ENCODE measurements at regions not wholly inside any gene's neighbourhood (a gene's known extent, or its start where the extent isn't known, plus 50 kb on each side); places are given as distances from the start of the nearest gene placed in this dataset.

- H4K20me1 ChIP-seq (ENCODE audit: low read depth), result no peaks in the 10 kb centered on the region
- Mint-ChIP-seq H3K36me3 (no peaks in the 10 kb centered on the region), H3K27me3 (ENCODE audit: insufficient read depth, low read depth) (peaks cover 3% of the 10 kb centered on the region), H3K4me3 (no peak overlapping the region), H3K27ac (no peak overlapping the region), H3K9me3 (peaks cover 4% of the 10 kb centered on the region), H3K4me1 (peaks cover 14% of the 10 kb centered on the region)
- peak overlapping the region; percentile 19 for H2AFZ ChIP-seq (replicated peaks)
- peak; percentile 32 for DNase-seq (ENCODE audit: low spot score)
- TF ChIP-seq CTCF (IDR thresholded peaks at IDR 0.05) (no peak), EZH2 (IDR thresholded peaks at IDR 0.05) (no peak), EZH2phosphoT487 (IDR thresholded peaks at IDR 0.05) (no peak)
- no peak overlapping the region for H3K4me3 ChIP-seq
- H3K27ac ChIP-seq, result peak overlapping the region; percentile 14
- H3K9ac ChIP-seq, result no peak overlapping the region
- H3K36me3 ChIP-seq, result no peaks in the 10 kb centered on the region
- peaks cover 14% of the 10 kb centered on the region for H3K4me1 ChIP-seq
- no peaks in the 10 kb centered on the region for H3K79me2 ChIP-seq (ENCODE audit: low read depth)
- peak overlapping the region; percentile 58 for H3K4me2 ChIP-seq
- no peaks in the 10 kb centered on the region for H3K27me3 ChIP-seq
- peaks cover 14% of the 10 kb centered on the region for H3F3A ChIP-seq (ENCODE audit: low read depth)
- no peaks in the 10 kb centered on the region for H3K9me3 ChIP-seq (ENCODE audit: low read depth)
These were observed 353.6 kb upstream of the SLCO3A1 start for GRCh38 chr15:91499774-91500383.

- Mint-ChIP-seq H3K27me3 (ENCODE audit: insufficient read depth, low read depth) (peaks cover 2% of the 10 kb centered on the region), H3K9me3 (peaks cover 3% of the 10 kb centered on the region), H3K27ac (no peak overlapping the region), H3K36me3 (no peaks in the 10 kb centered on the region), H3K4me3 (no peak overlapping the region), H3K4me1 (peaks cover 5% of the 10 kb centered on the region)
- Histone ChIP-seq H3K4me2 (no peak overlapping the region), H3F3A (ENCODE audit: low read depth) (no peaks in the 10 kb centered on the region), H2AFZ (replicated peaks) (no peak overlapping the region), H3K9me3 (ENCODE audit: low read depth) (no peaks in the 10 kb centered on the region), H4K20me1 (ENCODE audit: low read depth) (no peaks in the 10 kb centered on the region), H3K9ac (no peak overlapping the region), H3K4me1 (peaks cover 7% of the 10 kb centered on the region), H3K27ac (no peak overlapping the region), H3K27me3 (no peaks in the 10 kb centered on the region), H3K36me3 (no peaks in the 10 kb centered on the region), H3K79me2 (ENCODE audit: low read depth) (no peaks in the 10 kb centered on the region), H3K4me3 (no peak overlapping the region)
- DNase-seq (ENCODE audit: low spot score), result no peak
- TF ChIP-seq EZH2phosphoT487 (IDR thresholded peaks at IDR 0.05), result no peak
- no peak for TF ChIP-seq EZH2 (IDR thresholded peaks at IDR 0.05)
- no peak for TF ChIP-seq CTCF (IDR thresholded peaks at IDR 0.05)
These were observed 344.9 kb upstream of the SLCO3A1 start for GRCh38 chr15:91508633-91509032.

GRCh38 chr15:91514147-91514546 is 339.4 kb upstream of the SLCO3A1 start:
- H3K27me3 ChIP-seq, result no peaks in the 10 kb centered on the region
- no peaks in the 10 kb centered on the region for H3K36me3 Mint-ChIP-seq
- no peaks in the 10 kb centered on the region for H4K20me1 ChIP-seq (ENCODE audit: low read depth)
- peaks cover 13% of the 10 kb centered on the region for H3K4me1 ChIP-seq
- H3K4me3 ChIP-seq, result no peak overlapping the region
- no peak overlapping the region for H3K27ac ChIP-seq
- no peak overlapping the region for H3K9ac ChIP-seq
- H2AFZ ChIP-seq (replicated peaks), result no peak overlapping the region
- TF ChIP-seq EZH2phosphoT487 (IDR thresholded peaks at IDR 0.05) (no peak), EZH2 (IDR thresholded peaks at IDR 0.05) (no peak), CTCF (IDR thresholded peaks at IDR 0.05) (no peak)
- no peaks in the 10 kb centered on the region for H3K9me3 Mint-ChIP-seq
- H3K4me1 Mint-ChIP-seq, result peaks cover 5% of the 10 kb centered on the region
- H3K4me2 ChIP-seq, result no peak overlapping the region
- H3K79me2 ChIP-seq (ENCODE audit: low read depth), result no peaks in the 10 kb centered on the region
- no peaks in the 10 kb centered on the region for H3F3A ChIP-seq (ENCODE audit: low read depth)
- H3K36me3 ChIP-seq, result no peaks in the 10 kb centered on the region
- H3K4me3 Mint-ChIP-seq, result no peak overlapping the region
- no peak for DNase-seq (ENCODE audit: low spot score)
- H3K9me3 ChIP-seq (ENCODE audit: low read depth), result no peaks in the 10 kb centered on the region
- H3K27ac Mint-ChIP-seq, result no peak overlapping the region
- H3K27me3 Mint-ChIP-seq (ENCODE audit: insufficient read depth, low read depth), result no peaks in the 10 kb centered on the region

All from neural progenitor cell (in vitro differentiated cells).